ENCODE measurements at regions not wholly inside any gene's neighbourhood (a gene's known extent, or its start where the extent isn't known, plus 50 kb on each side); places are given as distances from the start of the nearest gene placed in this dataset.

- no peak overlapping the region for H2AFZ ChIP-seq (ENCODE audit: low read depth, low read length)
- no peaks in the 10 kb centered on the region for H3K36me3 ChIP-seq (ENCODE audit: insufficient read depth, low read length)
- H3K9ac ChIP-seq (ENCODE audit: low read depth, low read length): no peak overlapping the region
- DNase-seq (no peak), ATAC-seq (ENCODE audit: insufficient read depth, low read depth) (no peak)
- H3K27me3 ChIP-seq (ENCODE audit: insufficient read depth, low read length, poor library complexity): no peaks in the 10 kb centered on the region
- no peak overlapping the region for H3K27ac ChIP-seq (ENCODE audit: low read length)
- no peak overlapping the region for H3K4me3 ChIP-seq (ENCODE audit: low read depth in 1 of 2, low read length in 2 of 2)
- H3K79me2 ChIP-seq (ENCODE audit: insufficient read depth, low read length): no peaks in the 10 kb centered on the region
- H3K9me3 ChIP-seq (ENCODE audit: insufficient read depth, low read length, severe bottlenecking): no peaks in the 10 kb centered on the region
- H3K4me2 ChIP-seq (ENCODE audit: insufficient read depth, low read length): no peak overlapping the region
- no peaks in the 10 kb centered on the region for H4K20me1 ChIP-seq (ENCODE audit: insufficient read depth, low read length)
- no peak for TF ChIP-seq EZH2 (IDR thresholded peaks at IDR 0.05; ENCODE audit: borderline replicate concordance, low read depth, low read length, severe bottlenecking)
- TF ChIP-seq, protein P1, sequence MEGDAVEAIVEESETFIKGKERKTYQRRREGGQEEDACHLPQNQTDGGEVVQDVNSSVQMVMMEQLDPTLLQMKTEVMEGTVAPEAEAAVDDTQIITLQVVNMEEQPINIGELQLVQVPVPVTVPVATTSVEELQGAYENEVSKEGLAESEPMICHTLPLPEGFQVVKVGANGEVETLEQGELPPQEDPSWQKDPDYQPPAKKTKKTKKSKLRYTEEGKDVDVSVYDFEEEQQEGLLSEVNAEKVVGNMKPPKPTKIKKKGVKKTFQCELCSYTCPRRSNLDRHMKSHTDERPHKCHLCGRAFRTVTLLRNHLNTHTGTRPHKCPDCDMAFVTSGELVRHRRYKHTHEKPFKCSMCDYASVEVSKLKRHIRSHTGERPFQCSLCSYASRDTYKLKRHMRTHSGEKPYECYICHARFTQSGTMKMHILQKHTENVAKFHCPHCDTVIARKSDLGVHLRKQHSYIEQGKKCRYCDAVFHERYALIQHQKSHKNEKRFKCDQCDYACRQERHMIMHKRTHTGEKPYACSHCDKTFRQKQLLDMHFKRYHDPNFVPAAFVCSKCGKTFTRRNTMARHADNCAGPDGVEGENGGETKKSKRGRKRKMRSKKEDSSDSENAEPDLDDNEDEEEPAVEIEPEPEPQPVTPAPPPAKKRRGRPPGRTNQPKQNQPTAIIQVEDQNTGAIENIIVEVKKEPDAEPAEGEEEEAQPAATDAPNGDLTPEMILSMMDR (IDR thresholded peaks at IDR 0.05; ENCODE audit: borderline replicate concordance, extremely low read depth, low read length, poor library complexity, severe bottlenecking): no peak
- H3K4me1 ChIP-seq (ENCODE audit: insufficient read depth, low read length): no peaks in the 10 kb centered on the region; the same call in 1 of the 2 replicates
These were observed 213.9 kb downstream of the TMEM167A start for GRCh38 chr5:82863266-82863665.

DNA sequence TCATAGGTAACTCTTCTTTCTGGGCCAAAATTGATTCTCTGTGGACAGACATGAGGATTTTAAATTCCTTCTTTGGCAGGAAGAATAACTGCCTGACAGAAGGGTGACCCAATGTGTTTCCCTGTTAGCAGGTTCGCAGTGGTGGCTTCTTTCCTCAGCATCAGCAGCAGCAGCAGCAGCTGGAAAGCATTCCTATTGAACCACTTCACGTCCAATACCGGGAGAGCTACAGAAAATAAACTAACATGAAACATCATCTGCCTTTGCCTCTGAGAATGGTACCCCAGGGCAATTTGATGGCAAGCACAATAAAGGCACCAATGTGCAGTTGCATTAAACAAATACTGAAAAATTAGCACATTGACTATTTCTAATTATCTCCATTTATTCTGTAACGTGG lies 214.5 kb downstream of the TMEM167A start:
- no peaks in the 10 kb centered on the region for H3K36me3 ChIP-seq (ENCODE audit: insufficient read depth, low read length)
- H3K79me2 ChIP-seq (ENCODE audit: insufficient read depth, low read length): no peaks in the 10 kb centered on the region
- no peak overlapping the region for H3K4me2 ChIP-seq (ENCODE audit: insufficient read depth, low read length)
- H3K4me1 ChIP-seq (ENCODE audit: insufficient read depth, low read length): no peaks in the 10 kb centered on the region; the same call in 1 of the 2 replicates
- ATAC-seq (ENCODE audit: insufficient read depth, low read depth): no peak
- H2AFZ ChIP-seq (ENCODE audit: low read depth, low read length): no peak overlapping the region
- no peak overlapping the region for H3K4me3 ChIP-seq (ENCODE audit: low read depth in 1 of 2, low read length in 2 of 2)
- TF ChIP-seq EZH2 (IDR thresholded peaks at IDR 0.05; ENCODE audit: borderline replicate concordance, low read depth, low read length, severe bottlenecking): no peak
- TF ChIP-seq, protein P1 (IDR thresholded peaks at IDR 0.05; ENCODE audit: borderline replicate concordance, extremely low read depth, low read length, poor library complexity, severe bottlenecking): no peak
- no peak overlapping the region for H3K27ac ChIP-seq (ENCODE audit: low read length)
- DNase-seq: no peak
- no peaks in the 10 kb centered on the region for H4K20me1 ChIP-seq (ENCODE audit: insufficient read depth, low read length)
- no peaks in the 10 kb centered on the region for H3K9me3 ChIP-seq (ENCODE audit: insufficient read depth, low read length, severe bottlenecking)
- H3K27me3 ChIP-seq (ENCODE audit: insufficient read depth, low read length, poor library complexity): no peaks in the 10 kb centered on the region
- H3K9ac ChIP-seq (ENCODE audit: low read depth, low read length): no peak overlapping the region

DNA sequence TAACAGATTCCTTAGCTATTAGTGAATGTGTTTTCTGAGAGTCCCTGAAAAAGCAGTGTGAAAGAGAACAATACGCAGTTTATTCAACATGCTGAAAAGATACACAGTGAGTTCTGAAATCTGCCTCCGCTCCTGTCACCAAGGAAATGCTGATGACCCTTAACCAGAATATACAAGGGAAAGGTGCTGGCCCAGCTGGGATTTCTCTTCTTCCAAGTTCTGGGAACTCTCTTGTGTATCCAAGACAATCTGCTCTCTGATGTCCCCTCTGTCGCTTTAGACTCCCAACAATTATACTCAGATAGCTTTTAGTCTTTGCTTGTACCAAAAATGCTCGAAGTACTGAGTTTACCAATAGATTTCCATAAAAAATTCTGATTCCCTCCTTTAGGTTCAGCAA lies 214.9 kb downstream of the TMEM167A start:
- Histone ChIP-seq H3K36me3 (ENCODE audit: insufficient read depth, low read length) (no peaks in the 10 kb centered on the region), H4K20me1 (ENCODE audit: insufficient read depth, low read length) (no peaks in the 10 kb centered on the region), H2AFZ (ENCODE audit: low read depth, low read length) (no peak overlapping the region), H3K4me3 (ENCODE audit: low read depth in 1 of 2, low read length in 2 of 2) (no peak overlapping the region), H3K9ac (ENCODE audit: low read depth, low read length) (no peak overlapping the region), H3K27ac (ENCODE audit: low read length) (no peak overlapping the region), H3K27me3 (ENCODE audit: insufficient read depth, low read length, poor library complexity) (no peaks in the 10 kb centered on the region), H3K9me3 (ENCODE audit: insufficient read depth, low read length, severe bottlenecking) (no peaks in the 10 kb centered on the region), H3K4me2 (ENCODE audit: insufficient read depth, low read length) (no peak overlapping the region), H3K4me1 (ENCODE audit: insufficient read depth, low read length) (no peaks in the 10 kb centered on the region; the same call in 1 of the 2 replicates), H3K79me2 (ENCODE audit: insufficient read depth, low read length) (no peaks in the 10 kb centered on the region)
- ATAC-seq (ENCODE audit: insufficient read depth, low read depth) (no peak), DNase-seq (no peak)
- TF ChIP-seq, protein P1 (IDR thresholded peaks at IDR 0.05; ENCODE audit: borderline replicate concordance, extremely low read depth, low read length, poor library complexity, severe bottlenecking): no peak
- no peak for TF ChIP-seq EZH2 (IDR thresholded peaks at IDR 0.05; ENCODE audit: borderline replicate concordance, low read depth, low read length, severe bottlenecking)

DNA sequence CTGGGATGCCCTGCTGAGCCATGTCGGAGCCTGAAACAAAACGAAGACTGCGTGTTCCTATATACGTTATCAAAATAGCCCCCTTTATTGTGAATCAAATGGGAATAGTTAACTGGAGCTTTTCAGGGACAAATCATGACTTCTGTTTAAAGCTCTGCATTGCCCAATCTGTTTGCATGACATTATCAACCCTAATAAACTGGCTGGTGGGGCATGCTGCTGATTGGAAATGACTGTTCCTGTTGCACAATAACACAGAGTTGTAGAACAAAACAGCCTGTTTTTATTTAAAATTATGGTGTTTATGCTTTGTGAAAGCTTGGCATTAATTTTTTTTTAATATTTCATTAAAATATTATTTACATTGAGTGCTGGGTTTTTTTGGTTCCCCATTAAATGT lies 215.5 kb downstream of the TMEM167A start:
- Histone ChIP-seq H3K79me2 (ENCODE audit: insufficient read depth, low read length) (no peaks in the 10 kb centered on the region), H3K36me3 (ENCODE audit: insufficient read depth, low read length) (no peaks in the 10 kb centered on the region), H3K9ac (ENCODE audit: low read depth, low read length) (no peak overlapping the region), H2AFZ (ENCODE audit: low read depth, low read length) (no peak overlapping the region), H4K20me1 (ENCODE audit: insufficient read depth, low read length) (no peaks in the 10 kb centered on the region), H3K27me3 (ENCODE audit: insufficient read depth, low read length, poor library complexity) (no peaks in the 10 kb centered on the region), H3K27ac (ENCODE audit: low read length) (no peak overlapping the region), H3K4me1 (ENCODE audit: insufficient read depth, low read length) (no peaks in the 10 kb centered on the region; the same call in 1 of the 2 replicates), H3K9me3 (ENCODE audit: insufficient read depth, low read length, severe bottlenecking) (no peaks in the 10 kb centered on the region), H3K4me3 (ENCODE audit: low read depth in 1 of 2, low read length in 2 of 2) (no peak overlapping the region), H3K4me2 (ENCODE audit: insufficient read depth, low read length) (no peak overlapping the region)
- DNase-seq (no peak), ATAC-seq (ENCODE audit: insufficient read depth, low read depth) (no peak)
- TF ChIP-seq, protein P1 (IDR thresholded peaks at IDR 0.05; ENCODE audit: borderline replicate concordance, extremely low read depth, low read length, poor library complexity, severe bottlenecking): no peak
- TF ChIP-seq EZH2 (IDR thresholded peaks at IDR 0.05; ENCODE audit: borderline replicate concordance, low read depth, low read length, severe bottlenecking): no peak

Data from DND-41 (cell line).